ENCODE measurements at regions not wholly inside any gene's neighbourhood (a gene's known extent, or its start where the extent isn't known, plus 50 kb on each side); places are given as distances from the start of the nearest gene placed in this dataset.

DNA sequence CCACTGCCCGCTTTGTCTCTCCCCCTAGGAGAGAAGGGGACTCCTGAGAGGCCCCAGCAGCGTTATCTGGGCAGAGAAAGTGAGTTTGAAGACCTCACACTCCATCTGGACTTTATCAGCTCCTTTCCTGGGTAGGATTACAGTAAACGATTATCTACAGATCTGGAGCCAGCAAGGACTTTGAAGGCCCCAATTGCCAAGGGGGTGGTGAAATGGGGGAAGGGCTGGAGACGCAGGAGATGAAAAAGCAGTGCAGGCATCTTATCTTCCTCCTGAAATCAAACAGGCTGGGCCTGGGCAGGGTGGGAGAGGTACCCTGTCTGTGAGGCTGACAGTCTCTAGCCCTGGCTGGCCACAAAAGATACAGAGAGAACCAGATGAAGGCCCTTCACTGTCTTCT is 105.8 kb upstream of the MSX2 start:
- DNase-seq = no peak
- Mint-ChIP-seq H3K36me3 (ENCODE audit: low read depth) (peaks cover 8% of the 10 kb centered on the region), H3K4me3 (no peak overlapping the region), H3K9me3 (peaks cover 68% of the 10 kb centered on the region), H3K27me3 (ENCODE audit: insufficient read depth) (no peaks in the 10 kb centered on the region; the same call in 1 of the 2 replicates), H3K27ac (no peak overlapping the region), H3K4me1 (ENCODE audit: low read depth) (no peaks in the 10 kb centered on the region)
- TF ChIP-seq, protein P1, sequence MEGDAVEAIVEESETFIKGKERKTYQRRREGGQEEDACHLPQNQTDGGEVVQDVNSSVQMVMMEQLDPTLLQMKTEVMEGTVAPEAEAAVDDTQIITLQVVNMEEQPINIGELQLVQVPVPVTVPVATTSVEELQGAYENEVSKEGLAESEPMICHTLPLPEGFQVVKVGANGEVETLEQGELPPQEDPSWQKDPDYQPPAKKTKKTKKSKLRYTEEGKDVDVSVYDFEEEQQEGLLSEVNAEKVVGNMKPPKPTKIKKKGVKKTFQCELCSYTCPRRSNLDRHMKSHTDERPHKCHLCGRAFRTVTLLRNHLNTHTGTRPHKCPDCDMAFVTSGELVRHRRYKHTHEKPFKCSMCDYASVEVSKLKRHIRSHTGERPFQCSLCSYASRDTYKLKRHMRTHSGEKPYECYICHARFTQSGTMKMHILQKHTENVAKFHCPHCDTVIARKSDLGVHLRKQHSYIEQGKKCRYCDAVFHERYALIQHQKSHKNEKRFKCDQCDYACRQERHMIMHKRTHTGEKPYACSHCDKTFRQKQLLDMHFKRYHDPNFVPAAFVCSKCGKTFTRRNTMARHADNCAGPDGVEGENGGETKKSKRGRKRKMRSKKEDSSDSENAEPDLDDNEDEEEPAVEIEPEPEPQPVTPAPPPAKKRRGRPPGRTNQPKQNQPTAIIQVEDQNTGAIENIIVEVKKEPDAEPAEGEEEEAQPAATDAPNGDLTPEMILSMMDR (IDR thresholded peaks at IDR 0.05) = no peak

DNA sequence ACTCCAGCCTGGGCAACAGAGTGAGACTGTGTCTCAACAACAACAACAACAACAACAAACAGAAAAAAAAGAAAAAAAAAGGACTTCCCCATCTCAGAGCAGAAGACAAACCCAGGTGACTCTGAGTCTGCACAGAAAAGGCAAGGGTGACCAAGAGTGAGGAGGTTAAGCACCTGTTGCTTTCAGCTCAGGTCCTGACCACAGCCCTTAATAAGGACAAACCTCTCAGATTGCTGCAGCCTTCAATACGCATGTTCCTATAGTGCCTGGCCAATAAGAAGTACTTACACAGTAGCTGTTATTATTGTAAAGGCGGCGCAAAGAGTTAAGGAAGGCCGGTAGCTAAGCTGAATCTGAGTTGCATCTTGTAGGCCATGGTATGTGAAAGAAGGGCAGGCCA is 102.3 kb upstream of the MSX2 start:
- Mint-ChIP-seq H3K4me3 (no peak overlapping the region), H3K36me3 (ENCODE audit: low read depth) (peaks cover 4% of the 10 kb centered on the region), H3K9me3 (peaks cover 68% of the 10 kb centered on the region), H3K27me3 (ENCODE audit: insufficient read depth) (no peaks in the 10 kb centered on the region), H3K4me1 (ENCODE audit: low read depth) (no peaks in the 10 kb centered on the region), H3K27ac (no peak overlapping the region)
- TF ChIP-seq, protein P1 (IDR thresholded peaks at IDR 0.05) = no peak
- no peak for DNase-seq

DNA sequence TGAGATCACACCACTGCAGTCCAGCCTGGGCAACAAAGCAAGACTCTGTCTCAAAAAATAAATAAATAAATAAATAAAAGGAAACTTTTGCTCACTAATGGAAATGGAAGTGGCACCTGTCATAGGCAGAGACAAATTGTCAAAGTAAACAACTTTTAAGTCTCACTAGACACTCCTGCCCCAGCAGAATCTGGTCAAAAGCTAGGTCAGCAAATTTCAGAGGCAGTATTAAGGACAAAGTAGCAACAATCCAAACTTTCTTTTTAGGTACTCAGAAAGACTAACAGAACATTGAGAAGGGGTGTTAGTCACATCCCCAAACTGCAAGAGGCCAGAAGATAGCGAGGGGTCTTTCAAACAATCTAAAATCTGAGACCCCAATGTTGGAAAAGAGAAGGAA is 101.4 kb upstream of the MSX2 start:
- DNase-seq = no peak
- H3K4me1 Mint-ChIP-seq (ENCODE audit: low read depth) = no peaks in the 10 kb centered on the region
- no peak overlapping the region for H3K27ac Mint-ChIP-seq
- peaks cover 70% of the 10 kb centered on the region for H3K9me3 Mint-ChIP-seq
- peaks cover 9% of the 10 kb centered on the region for H3K36me3 Mint-ChIP-seq (ENCODE audit: low read depth)
- TF ChIP-seq, protein P1 (IDR thresholded peaks at IDR 0.05) = no peak
- no peak overlapping the region for H3K4me3 Mint-ChIP-seq
- no peaks in the 10 kb centered on the region for H3K27me3 Mint-ChIP-seq (ENCODE audit: insufficient read depth)

- peaks cover 9% of the 10 kb centered on the region for H3K36me3 Mint-ChIP-seq (ENCODE audit: low read depth)
- no peaks in the 10 kb centered on the region for H3K4me1 Mint-ChIP-seq (ENCODE audit: low read depth)
- TF ChIP-seq, protein P1 (IDR thresholded peaks at IDR 0.05) = no peak
- DNase-seq = no peak
- peaks cover 65% of the 10 kb centered on the region for H3K9me3 Mint-ChIP-seq
- no peaks in the 10 kb centered on the region for H3K27me3 Mint-ChIP-seq (ENCODE audit: insufficient read depth)
- H3K27ac Mint-ChIP-seq = no peak overlapping the region
- H3K4me3 Mint-ChIP-seq = no peak overlapping the region
Measured at GRCh38 chr5:174623433-174624019, 100.9 kb upstream of the MSX2 start.

DNA sequence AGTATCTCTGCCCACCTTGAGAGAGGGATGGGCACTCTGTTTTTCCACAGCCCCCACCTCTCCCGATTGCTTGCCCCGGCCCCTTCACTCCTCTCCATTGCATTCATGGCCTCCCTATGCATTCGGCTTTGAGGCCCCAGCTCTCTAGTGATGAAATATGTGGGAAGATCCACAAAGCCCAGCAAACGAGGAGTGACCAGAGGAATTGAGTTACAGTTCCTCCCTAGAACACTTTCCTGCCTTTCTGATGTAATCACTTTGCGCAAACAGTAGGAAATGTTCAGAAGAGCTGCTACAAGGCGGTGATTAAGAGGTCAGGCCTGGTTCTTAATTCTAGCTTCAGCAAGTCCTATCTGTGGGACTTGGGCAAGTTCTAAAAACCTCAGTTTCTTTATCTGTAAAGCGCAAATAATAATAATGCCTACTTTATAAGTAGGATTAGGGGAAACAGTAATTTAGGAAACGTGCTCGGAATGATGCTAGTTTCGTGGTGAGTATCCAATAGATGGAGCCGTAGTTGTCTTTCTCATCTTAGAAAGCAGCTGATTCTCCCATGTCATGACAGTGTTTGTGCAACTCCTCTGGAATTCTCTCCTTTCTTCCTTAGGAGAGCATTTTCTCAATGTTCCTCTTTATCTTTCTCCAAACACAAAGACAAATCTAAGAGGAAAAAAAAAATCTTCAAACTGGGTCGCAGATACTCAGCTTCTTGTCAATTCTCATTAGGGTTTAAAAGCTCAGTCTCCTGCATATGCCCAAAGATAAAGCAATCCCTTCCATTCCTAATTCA is 99.5 kb upstream of the MSX2 start:
- H3K36me3 Mint-ChIP-seq (ENCODE audit: low read depth) = peaks cover 14% of the 10 kb centered on the region
- H3K9me3 Mint-ChIP-seq = peaks cover 60% of the 10 kb centered on the region
- H3K4me3 Mint-ChIP-seq = no peak overlapping the region
- H3K27ac Mint-ChIP-seq = no peak overlapping the region
- no peak for DNase-seq
- no peaks in the 10 kb centered on the region for H3K27me3 Mint-ChIP-seq (ENCODE audit: insufficient read depth)
- H3K4me1 Mint-ChIP-seq (ENCODE audit: low read depth) = no peaks in the 10 kb centered on the region
- TF ChIP-seq, protein P1 (IDR thresholded peaks at IDR 0.05) = no peak
